ENCODE measurements at regions not wholly inside any gene's neighbourhood (a gene's known extent, or its start where the extent isn't known, plus 50 kb on each side); places are given as distances from the start of the nearest gene placed in this dataset.

- 53% methylated on average over 5 of the region's 5 CpGs for WGBS (ENCODE audit: insufficient coverage, low coverage, low lambda C conversion rate, missing lambda C conversion rate)
These were observed 122.6 kb downstream of the DKK1 start for GRCh38 chr10:52436664-52437063.

GRCh38 chr10:52437205-52437646 lies 123.1 kb downstream of the DKK1 start:
- 36% methylated on average over 1 of the region's 1 CpG for WGBS (ENCODE audit: insufficient coverage, low coverage, low lambda C conversion rate, missing lambda C conversion rate)
- Histone ChIP-seq H3K4me3 (no peak overlapping the region), H3K9me3 (no peaks in the 10 kb centered on the region), H3K27me3 (no peaks in the 10 kb centered on the region), H3K4me1 (no peaks in the 10 kb centered on the region), H3K27ac (no peak overlapping the region), H3K36me3 (no peaks in the 10 kb centered on the region)
- ATAC-seq (no peak), DNase-seq (no peak)
- intact Hi-C loops (cut with DNase I) = no loop called here
- no peak for TF ChIP-seq POLR2A (IDR thresholded peaks at IDR 0.05)
- no peak for TF ChIP-seq CTCF (IDR thresholded peaks at IDR 0.05)

More at GRCh38 chr10:52436664-52437063, 122.6 kb downstream of the DKK1 start:
- TF ChIP-seq POLR2A (IDR thresholded peaks at IDR 0.05) = no peak
- TF ChIP-seq CTCF (IDR thresholded peaks at IDR 0.05) = no peak
- Histone ChIP-seq H3K9me3 (no peaks in the 10 kb centered on the region), H3K4me3 (no peak overlapping the region), H3K4me1 (no peaks in the 10 kb centered on the region), H3K27ac (no peak overlapping the region), H3K36me3 (no peaks in the 10 kb centered on the region), H3K27me3 (no peaks in the 10 kb centered on the region)
- ATAC-seq = no peak
- no peak for DNase-seq
- intact Hi-C loops (cut with DNase I) = no loop called here

- Histone ChIP-seq H3K36me3 (no peaks in the 10 kb centered on the region), H3K27me3 (no peaks in the 10 kb centered on the region), H3K9me3 (no peaks in the 10 kb centered on the region), H3K4me3 (no peak overlapping the region), H3K27ac (no peak overlapping the region), H3K4me1 (no peaks in the 10 kb centered on the region)
- TF ChIP-seq POLR2A (IDR thresholded peaks at IDR 0.05) (no peak), CTCF (IDR thresholded peaks at IDR 0.05) (no peak)
- DNase-seq (no peak), ATAC-seq (no peak)
- WGBS (ENCODE audit: insufficient coverage, low coverage, low lambda C conversion rate, missing lambda C conversion rate) = 69% methylated on average over 4 of the region's 6 CpGs
- intact Hi-C loops (cut with DNase I) = no loop called here
These were observed 124.0 kb downstream of the DKK1 start for GRCh38 chr10:52438119-52438518.

GRCh38 chr10:52440612-52441285 lies 126.7 kb downstream of the DKK1 start:
- intact Hi-C loops (cut with DNase I) = no loop called here
- no peaks in the 10 kb centered on the region for H3K27me3 ChIP-seq
- DNase-seq = no peak

More at GRCh38 chr10:52440612-52441285, 126.7 kb downstream of the DKK1 start:
- Histone ChIP-seq H3K9me3 (no peaks in the 10 kb centered on the region), H3K4me3 (no peak overlapping the region), H3K4me1 (no peaks in the 10 kb centered on the region), H3K36me3 (no peaks in the 10 kb centered on the region), H3K27ac (no peak overlapping the region)
- TF ChIP-seq POLR2A (IDR thresholded peaks at IDR 0.05) (no peak), CTCF (IDR thresholded peaks at IDR 0.05) (no peak)
- 45% methylated on average over 5 of the region's 7 CpGs for WGBS (ENCODE audit: insufficient coverage, low coverage, low lambda C conversion rate, missing lambda C conversion rate)
- ATAC-seq = no peak
